ENCODE measurements at regions not wholly inside any gene's neighbourhood (a gene's known extent, or its start where the extent isn't known, plus 50 kb on each side); places are given as distances from the start of the nearest gene placed in this dataset.

DNA sequence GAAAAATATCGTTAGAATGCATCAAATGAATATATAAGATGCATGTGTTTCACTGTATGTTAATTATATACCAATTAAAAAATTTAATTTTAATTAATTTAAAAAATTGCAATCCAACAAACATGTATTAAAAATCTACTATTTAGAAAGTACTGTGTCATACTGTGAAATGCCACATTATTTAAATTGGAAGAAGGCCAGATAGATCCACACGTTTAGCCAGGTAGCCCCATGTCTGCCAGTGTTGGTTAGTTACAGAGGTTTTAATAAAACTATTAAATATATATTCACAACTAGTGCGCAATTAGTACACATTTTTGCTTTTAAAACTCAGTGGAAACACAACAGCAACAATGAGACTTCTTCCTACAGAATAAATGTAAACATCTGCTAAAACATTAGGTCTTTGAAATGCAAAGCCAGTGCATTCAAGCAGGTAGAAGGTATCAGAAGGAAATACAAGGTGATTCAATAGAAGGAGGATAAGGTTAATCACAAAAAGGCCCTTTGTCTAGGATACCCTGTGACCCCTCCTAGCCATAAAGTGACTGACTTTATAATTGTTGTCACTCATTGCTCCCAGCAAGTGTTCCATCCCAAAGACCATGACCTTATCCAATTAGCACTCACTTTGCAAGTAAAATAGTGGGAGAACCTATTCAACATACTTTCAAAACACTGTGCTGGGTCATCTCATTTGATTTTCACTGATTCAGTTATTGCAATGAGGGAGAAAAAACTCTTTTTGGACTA lies 211.5 kb downstream of the TTLL7 start:
- DNase-seq (no peak), ATAC-seq (no peak)
- CTCF ChIA-PET: no interaction called here
- H3K27ac Mint-ChIP-seq: no peak overlapping the region
- H3K27me3 Mint-ChIP-seq: no peaks in the 10 kb centered on the region
- H3K36me3 Mint-ChIP-seq: no peaks in the 10 kb centered on the region
- H3K4me3 Mint-ChIP-seq: no peak overlapping the region
- no peaks in the 10 kb centered on the region for H3K9me3 Mint-ChIP-seq (ENCODE audit: low read depth)
- no peaks in the 10 kb centered on the region for H3K4me1 Mint-ChIP-seq

DNA sequence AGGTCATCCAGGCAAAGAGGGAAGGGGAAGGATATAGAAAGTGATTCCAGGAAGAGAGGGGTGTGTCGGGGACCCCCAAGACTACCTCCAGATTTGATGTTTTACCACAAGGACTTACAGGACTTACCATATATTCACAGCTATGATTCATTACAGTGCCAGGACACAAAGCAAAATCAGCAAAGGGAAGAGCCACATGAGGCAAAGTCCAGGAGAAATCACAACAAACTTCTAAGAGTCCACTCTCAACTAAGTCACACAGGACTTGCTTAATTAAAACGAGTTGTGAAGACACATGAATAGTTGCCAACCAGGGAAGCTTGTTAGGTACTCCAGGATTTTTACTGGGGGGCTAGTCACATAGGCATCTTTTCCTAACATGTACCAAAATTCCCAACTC lies 217.3 kb downstream of the TTLL7 start:
- Mint-ChIP-seq H3K9me3 (ENCODE audit: low read depth) (no peaks in the 10 kb centered on the region), H3K36me3 (no peaks in the 10 kb centered on the region), H3K27ac (no peak overlapping the region), H3K4me1 (no peaks in the 10 kb centered on the region), H3K27me3 (no peaks in the 10 kb centered on the region), H3K4me3 (no peak overlapping the region)
- CTCF ChIA-PET: no interaction called here
- ATAC-seq (no peak), DNase-seq (no peak)

DNA sequence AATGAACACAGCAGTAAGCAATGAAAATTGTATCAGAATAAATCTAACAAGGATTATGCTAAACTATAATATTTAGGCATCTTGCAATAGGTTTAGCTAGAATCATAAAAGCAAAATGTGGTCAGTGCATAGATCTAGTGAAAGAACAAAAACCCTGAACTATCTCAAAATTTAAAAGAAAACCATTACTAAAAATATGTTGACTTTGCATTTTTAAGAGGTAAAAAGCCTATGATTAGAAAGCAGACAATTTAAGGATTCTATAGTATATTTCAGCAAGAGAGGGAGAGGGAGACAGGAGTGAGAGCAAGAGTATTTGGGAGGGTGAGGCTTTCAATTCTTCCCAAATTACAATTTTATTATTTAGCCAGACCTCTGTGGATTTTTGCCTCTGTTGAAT lies 219.4 kb downstream of the TTLL7 start:
- Mint-ChIP-seq H3K27ac (no peak overlapping the region), H3K9me3 (ENCODE audit: low read depth) (no peaks in the 10 kb centered on the region)
- no peak for ATAC-seq

DNA sequence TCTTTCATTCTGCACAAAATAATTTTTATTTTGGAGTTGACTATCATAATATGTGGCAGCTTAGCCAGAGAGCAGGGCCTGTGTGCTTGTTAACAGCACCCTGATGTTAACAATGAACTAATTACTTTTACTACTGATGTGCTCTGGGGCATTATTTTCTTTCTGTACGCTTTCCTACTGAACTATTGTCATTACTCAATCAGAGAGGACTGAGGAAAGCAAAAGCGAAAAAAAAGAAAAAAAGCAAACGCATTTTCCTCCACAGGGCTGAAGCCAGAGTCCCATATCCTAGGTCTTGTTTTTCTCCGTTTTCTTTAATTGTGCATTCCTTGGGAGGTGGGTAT lies 221.2 kb downstream of the TTLL7 start:
- Mint-ChIP-seq H3K4me1 (no peaks in the 10 kb centered on the region), H3K27ac (no peak overlapping the region), H3K36me3 (no peaks in the 10 kb centered on the region), H3K27me3 (no peaks in the 10 kb centered on the region), H3K9me3 (ENCODE audit: low read depth) (no peaks in the 10 kb centered on the region), H3K4me3 (no peak overlapping the region)
- CTCF ChIA-PET: no interaction called here
- ATAC-seq (no peak), DNase-seq (no peak)

More for the DNA sequence above, 219.4 kb downstream of the TTLL7 start:
- CTCF ChIA-PET: no interaction called here
- no peak for DNase-seq
- Mint-ChIP-seq H3K4me3 (no peak overlapping the region), H3K36me3 (no peaks in the 10 kb centered on the region), H3K27me3 (no peaks in the 10 kb centered on the region), H3K4me1 (no peaks in the 10 kb centered on the region)

DNA sequence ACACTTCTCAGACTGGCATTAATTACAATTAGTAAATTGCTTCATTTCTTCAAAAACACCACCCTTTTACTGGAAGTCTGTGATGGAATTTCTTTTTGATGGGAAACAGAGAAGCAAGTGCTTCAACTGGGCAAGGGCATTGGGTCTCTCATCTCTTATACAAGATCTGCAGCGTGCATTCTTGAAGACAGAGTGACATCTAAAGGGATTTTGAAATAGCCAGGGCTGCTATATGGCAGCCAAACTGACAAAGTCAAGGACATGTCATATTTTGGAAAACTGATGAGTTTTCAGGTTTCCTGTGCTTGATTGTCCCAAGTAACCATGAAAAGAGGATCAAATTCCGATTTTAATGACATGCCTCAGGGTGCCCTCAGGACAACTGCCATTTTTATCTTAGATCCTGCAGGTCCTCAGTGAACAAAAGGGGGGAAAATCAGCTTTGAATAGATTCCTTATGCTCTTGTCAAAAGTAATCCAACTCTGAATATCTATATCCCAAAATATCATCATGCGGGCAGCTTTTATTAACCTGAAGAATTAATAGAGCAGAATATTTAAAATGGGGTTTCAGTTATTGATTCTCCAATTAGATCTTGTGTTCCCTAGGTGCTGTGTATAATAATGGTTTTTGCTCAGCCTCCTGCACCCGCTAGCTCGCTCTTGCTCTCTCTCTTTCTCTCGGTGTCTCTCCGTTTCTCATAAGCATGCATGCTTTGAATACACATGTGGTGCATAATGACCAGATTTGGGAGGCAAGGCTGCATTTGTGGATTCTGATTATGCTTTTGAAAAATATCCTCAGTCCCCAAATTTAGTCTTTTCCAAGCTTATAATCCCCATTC lies 221.8 kb downstream of the TTLL7 start:
- no peak for ATAC-seq
- CTCF ChIA-PET: no interaction called here
- H3K27ac Mint-ChIP-seq: no peak overlapping the region

DNA sequence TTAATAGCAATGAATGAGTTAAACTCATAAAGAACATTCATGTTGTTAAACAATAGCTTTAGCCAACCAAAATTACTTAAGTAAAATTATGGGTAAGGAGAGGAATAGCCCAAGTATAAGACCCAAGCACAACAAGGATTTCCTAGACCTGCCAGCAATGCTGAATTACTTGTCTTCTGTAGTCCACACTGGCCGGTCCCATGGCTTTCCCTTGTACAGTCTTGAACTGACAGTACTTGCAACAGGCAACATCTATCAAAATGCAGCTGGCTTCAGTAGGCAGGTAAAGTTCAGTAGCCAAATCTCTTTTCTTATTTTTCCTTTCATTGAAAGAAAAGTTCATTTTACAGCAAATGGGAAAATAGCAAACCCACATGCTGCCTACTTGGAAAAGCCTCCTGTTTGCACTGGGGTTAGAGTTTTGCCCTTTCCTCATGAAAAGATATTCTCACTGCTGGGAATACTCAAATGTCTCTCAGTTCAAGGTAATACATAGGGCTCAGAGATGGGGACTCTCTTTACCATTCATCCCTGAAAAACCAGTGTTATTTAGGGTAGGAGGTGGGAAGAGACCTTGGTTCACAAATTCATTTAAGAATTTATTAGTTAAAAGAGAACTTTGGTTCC lies 222.8 kb downstream of the TTLL7 start:
- ATAC-seq (no peak), DNase-seq (no peak)
- H3K27ac Mint-ChIP-seq: no peak overlapping the region
- no peaks in the 10 kb centered on the region for H3K9me3 Mint-ChIP-seq (ENCODE audit: low read depth)
- no peak overlapping the region for H3K4me3 Mint-ChIP-seq
- no peaks in the 10 kb centered on the region for H3K36me3 Mint-ChIP-seq
- CTCF ChIA-PET: no interaction called here
- no peaks in the 10 kb centered on the region for H3K4me1 Mint-ChIP-seq
- no peaks in the 10 kb centered on the region for H3K27me3 Mint-ChIP-seq

More for the DNA sequence above, 221.8 kb downstream of the TTLL7 start:
- H3K9me3 Mint-ChIP-seq (ENCODE audit: low read depth): no peaks in the 10 kb centered on the region
- no peaks in the 10 kb centered on the region for H3K4me1 Mint-ChIP-seq
- no peaks in the 10 kb centered on the region for H3K27me3 Mint-ChIP-seq
- H3K4me3 Mint-ChIP-seq: no peak overlapping the region
- DNase-seq: no peak
- no peaks in the 10 kb centered on the region for H3K36me3 Mint-ChIP-seq

DNA sequence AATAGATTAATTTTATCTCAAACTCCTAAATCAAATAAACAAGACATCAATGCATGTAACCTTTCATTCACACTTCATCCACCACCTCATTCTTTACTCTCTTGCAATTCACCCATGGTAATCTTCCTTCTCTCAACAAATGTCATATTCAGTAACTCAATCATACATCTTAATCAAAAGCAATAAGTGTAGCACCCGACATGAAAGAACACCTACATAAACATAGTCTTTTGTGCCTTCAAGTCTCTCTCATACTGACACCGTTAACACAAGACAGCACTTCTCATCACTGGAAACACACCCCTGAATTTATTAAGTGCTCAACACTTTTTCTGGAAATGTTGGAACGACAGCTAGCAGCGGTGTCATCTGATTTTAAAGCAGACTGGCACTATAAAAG lies 225.9 kb downstream of the TTLL7 start:
- Mint-ChIP-seq H3K9me3 (ENCODE audit: low read depth) (no peaks in the 10 kb centered on the region), H3K27ac (no peak overlapping the region), H3K27me3 (no peaks in the 10 kb centered on the region), H3K4me3 (no peak overlapping the region), H3K36me3 (no peaks in the 10 kb centered on the region), H3K4me1 (no peaks in the 10 kb centered on the region)
- no peak for ATAC-seq
- CTCF ChIA-PET: no interaction called here
- no peak for DNase-seq

DNA sequence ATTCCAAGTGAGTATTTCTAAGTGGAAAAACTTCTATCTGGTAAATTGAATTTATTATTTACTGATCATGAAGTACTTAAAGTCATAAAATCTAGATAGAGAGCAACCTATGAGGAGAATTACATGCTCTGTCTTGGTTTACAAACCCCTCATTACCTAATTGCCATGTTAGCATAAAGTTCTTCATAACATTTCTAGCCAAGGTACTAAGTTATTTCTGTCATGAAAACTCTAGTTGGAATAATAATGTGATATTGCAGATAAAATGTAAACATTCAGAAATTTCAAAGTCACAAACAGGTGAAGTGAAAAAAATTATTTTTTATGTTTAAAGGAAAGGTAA lies 228.6 kb downstream of the TTLL7 start:
- Mint-ChIP-seq H3K27ac (no peak overlapping the region), H3K4me3 (no peak overlapping the region), H3K4me1 (no peaks in the 10 kb centered on the region), H3K36me3 (no peaks in the 10 kb centered on the region), H3K27me3 (no peaks in the 10 kb centered on the region), H3K9me3 (ENCODE audit: low read depth) (no peaks in the 10 kb centered on the region)
- ATAC-seq (no peak), DNase-seq (no peak)
- CTCF ChIA-PET: no interaction called here

DNA sequence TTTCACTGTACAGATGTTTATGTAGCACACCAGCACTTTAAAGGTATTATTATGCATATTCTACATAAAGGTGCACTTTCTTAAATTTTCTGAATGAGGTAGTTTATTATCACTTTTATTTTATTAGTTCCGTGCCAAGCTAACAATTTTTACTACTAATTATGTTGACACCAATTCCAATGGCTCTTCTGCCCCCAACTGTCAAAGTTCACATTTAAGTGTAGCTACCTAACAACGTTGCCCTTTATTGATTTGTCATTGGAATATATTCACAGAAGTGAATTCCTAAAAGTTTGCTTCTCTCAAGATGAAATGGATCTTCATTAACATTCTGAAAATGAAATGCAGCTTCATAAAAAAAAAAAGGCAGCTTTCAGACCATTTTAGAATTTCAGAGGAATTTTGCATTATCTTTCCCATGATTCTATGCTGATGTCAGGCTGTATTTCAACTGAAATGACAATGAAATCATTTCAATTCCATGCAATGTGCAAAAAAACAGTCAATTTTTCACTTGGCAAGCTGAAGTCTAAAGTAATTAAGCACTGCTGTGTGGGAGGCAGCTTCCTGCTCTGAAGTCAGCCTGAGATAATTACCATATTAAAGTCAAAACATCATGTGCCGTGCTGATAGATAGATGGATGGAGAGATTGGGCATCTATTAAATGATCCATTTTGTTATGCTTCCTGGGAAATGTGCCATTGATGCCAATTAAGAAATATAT lies 229.2 kb downstream of the TTLL7 start:
- Mint-ChIP-seq H3K36me3 (no peaks in the 10 kb centered on the region), H3K4me3 (no peak overlapping the region), H3K9me3 (ENCODE audit: low read depth) (no peaks in the 10 kb centered on the region), H3K27ac (no peak overlapping the region), H3K4me1 (no peaks in the 10 kb centered on the region), H3K27me3 (no peaks in the 10 kb centered on the region)
- ATAC-seq: no peak
- CTCF ChIA-PET: no interaction called here
- DNase-seq: no peak

DNA sequence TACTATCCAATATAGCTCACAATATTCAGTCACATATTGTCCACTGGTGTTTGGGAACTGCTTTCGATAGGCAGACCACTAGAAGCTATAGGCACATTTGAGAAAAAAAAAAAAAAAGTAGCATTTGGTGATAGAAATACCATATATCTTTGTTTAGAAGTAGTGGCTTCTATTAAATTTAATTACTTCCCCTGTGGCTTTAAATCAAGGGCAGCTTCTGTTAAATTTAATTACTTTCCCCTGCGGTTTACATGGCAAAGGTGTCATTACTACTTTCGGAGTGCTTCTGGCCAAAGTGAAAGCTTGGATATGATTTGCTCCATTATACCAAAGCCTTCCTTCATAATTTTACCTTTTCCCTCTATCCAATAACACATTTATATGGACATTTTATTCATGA lies 229.9 kb downstream of the TTLL7 start:
- Mint-ChIP-seq H3K9me3 (ENCODE audit: low read depth) (no peaks in the 10 kb centered on the region), H3K27ac (no peak overlapping the region)

DNA sequence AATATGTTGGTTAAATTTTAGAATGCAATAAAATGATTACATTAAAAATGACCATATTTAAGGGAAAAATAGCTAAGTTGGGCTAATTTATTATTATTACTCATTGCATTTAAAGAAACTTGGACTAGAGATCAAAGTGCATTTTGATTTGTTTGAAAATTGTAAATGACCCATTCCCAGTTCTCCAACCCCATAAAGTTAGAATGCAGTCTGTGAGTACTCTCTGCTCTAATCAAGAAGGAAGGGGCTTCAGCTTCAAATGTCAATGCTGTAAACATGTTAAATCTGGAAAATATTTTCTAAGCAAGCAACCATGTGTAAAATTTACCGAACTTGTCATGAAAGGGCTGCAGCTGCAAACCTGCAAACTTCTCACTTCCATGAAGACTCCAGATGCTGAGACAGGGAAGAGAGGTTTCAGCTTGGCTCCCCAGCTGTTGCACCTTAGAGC lies 232.7 kb downstream of the TTLL7 start:
- DNase-seq (no peak), ATAC-seq (no peak)
- CTCF ChIA-PET: no interaction called here
- Mint-ChIP-seq H3K4me1 (no peaks in the 10 kb centered on the region), H3K4me3 (no peak overlapping the region), H3K9me3 (ENCODE audit: low read depth) (no peaks in the 10 kb centered on the region), H3K27me3 (no peaks in the 10 kb centered on the region), H3K27ac (no peak overlapping the region), H3K36me3 (no peaks in the 10 kb centered on the region)

More for the DNA sequence above, 229.9 kb downstream of the TTLL7 start:
- Mint-ChIP-seq H3K4me1 (no peaks in the 10 kb centered on the region), H3K36me3 (no peaks in the 10 kb centered on the region), H3K27me3 (no peaks in the 10 kb centered on the region), H3K4me3 (no peak overlapping the region)
- CTCF ChIA-PET: no interaction called here
- ATAC-seq (no peak), DNase-seq (no peak)

DNA sequence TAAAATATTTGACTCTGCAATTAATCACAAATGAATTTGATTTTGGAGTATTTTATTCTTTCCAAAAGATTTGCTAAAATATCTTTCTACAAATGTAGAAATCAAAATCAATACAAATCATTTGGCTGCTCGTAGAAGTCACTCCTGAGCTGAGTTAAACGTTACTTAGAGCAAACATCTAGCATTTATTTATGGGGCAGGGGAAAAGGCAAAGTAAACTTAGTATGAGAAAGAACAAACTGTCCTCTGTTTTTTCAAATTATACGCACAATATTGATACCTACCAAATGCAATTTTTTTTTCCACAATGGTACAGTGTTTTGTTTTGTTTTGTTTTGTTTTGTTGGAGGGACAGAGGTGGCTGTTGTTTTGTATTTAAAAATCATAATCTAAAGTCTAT lies 233.8 kb downstream of the TTLL7 start:
- no peak overlapping the region for H3K4me3 Mint-ChIP-seq
- H3K9me3 Mint-ChIP-seq (ENCODE audit: low read depth): no peaks in the 10 kb centered on the region
- H3K27ac Mint-ChIP-seq: no peak overlapping the region
- no peaks in the 10 kb centered on the region for H3K27me3 Mint-ChIP-seq
- no peak for ATAC-seq
- DNase-seq: no peak
- CTCF ChIA-PET: no interaction called here
- no peaks in the 10 kb centered on the region for H3K36me3 Mint-ChIP-seq
- H3K4me1 Mint-ChIP-seq: no peaks in the 10 kb centered on the region

DNA sequence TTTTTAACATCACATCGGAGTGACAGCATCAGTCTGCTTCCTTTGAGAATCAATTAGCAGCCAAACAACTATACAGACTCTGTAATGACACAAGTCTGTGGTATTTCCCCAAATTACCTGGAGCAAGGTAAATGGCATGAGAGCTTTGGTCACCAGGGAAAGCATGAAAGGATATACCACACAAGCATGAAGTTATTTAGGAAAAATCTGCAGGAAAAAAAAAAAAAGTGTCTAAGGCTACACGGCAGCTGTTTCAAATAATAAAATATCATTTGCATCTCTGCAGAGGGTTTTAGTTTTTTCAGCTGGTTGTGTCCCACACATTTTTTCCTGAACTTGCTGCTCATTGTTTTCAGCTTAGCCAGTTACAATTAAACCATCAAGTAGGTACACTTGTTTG lies 234.7 kb downstream of the TTLL7 start:
- ATAC-seq: no peak
- no peaks in the 10 kb centered on the region for H3K27me3 Mint-ChIP-seq
- H3K4me3 Mint-ChIP-seq: no peak overlapping the region
- DNase-seq: no peak
- CTCF ChIA-PET: interaction anchor here (0.6 kb wide), 1 partner anchor 102 kb away, joined by 4 read pairs; no protein-coding TSS in a partner anchor
- no peaks in the 10 kb centered on the region for H3K36me3 Mint-ChIP-seq
- H3K4me1 Mint-ChIP-seq: no peaks in the 10 kb centered on the region
- no peaks in the 10 kb centered on the region for H3K9me3 Mint-ChIP-seq (ENCODE audit: low read depth)
- no peak overlapping the region for H3K27ac Mint-ChIP-seq

Data from activated CD8-positive, alpha-beta memory T cell treated with anti-CD3 and anti-CD28 coated beads, Interleukin-2, amount 10 ng/mL, durations not matched to agents 7 days and 5 days (primary cell).